Mesothelial cell of epicardium (in vitro differentiated cells): ENCODE measurements at regions not wholly inside any gene's neighbourhood (a gene's known extent, or its start where the extent isn't known, plus 50 kb on each side); places are given as distances from the start of the nearest gene placed in this dataset.

Source experiments
- DNase-seq, 2 experiments: peaks; one replicate each; pipeline ENCODE4 v3.0.0; 2021; ENCODE audit warnings: low spot score in 2 of 2; ENCODE audit not compliant: unreplicated experiment in 2 of 2
- H3K27ac Mint-ChIP-seq: 2 replicates; pipeline ENCODE4 v1.8.0; 2021; ENCODE audit warnings: mixed read lengths
- H3K27me3 Mint-ChIP-seq: 2 replicates; pipeline ENCODE4 v1.8.0; 2021; ENCODE audit warnings: low read depth, mixed read lengths
- H3K36me3 Mint-ChIP-seq: 2 replicates; pipeline ENCODE4 v1.8.0; 2021; ENCODE audit warnings: mixed read lengths
- H3K4me1 Mint-ChIP-seq: 2 replicates; pipeline ENCODE4 v1.8.0; 2021; ENCODE audit warnings: mixed read lengths
- H3K4me3 Mint-ChIP-seq: 2 replicates; pipeline ENCODE4 v1.8.0; 2021; ENCODE audit warnings: mild to moderate bottlenecking, moderate library complexity, mixed read lengths
- H3K9me3 Mint-ChIP-seq: 2 replicates; pipeline ENCODE4 v1.8.0; 2021; ENCODE audit warnings: mixed read lengths
- CTCF ChIP-seq: fragments of 200-600 bp; sonication (generic); IDR thresholded peaks from one replicate; pipeline ENCODE4 v1.5.0; 2021; ENCODE audit warnings: antibody characterized with exemption; ENCODE audit not compliant: unreplicated experiment

- Mint-ChIP-seq H3K36me3 (no peaks in the 10 kb centered on the region), H3K27ac (no peak overlapping the region), H3K4me3 (no peak overlapping the region), H3K4me1 (no peaks in the 10 kb centered on the region), H3K9me3 (no peaks in the 10 kb centered on the region), H3K27me3 (peaks cover 31% of the 10 kb centered on the region)
- no peak for DNase-seq
- no peak for TF ChIP-seq CTCF
These were observed 53.0 kb upstream of the CLDN14 start for GRCh38 chr21:36532769-36533467.

- Mint-ChIP-seq H3K9me3 (no peaks in the 10 kb centered on the region), H3K27me3 (peaks cover 29% of the 10 kb centered on the region), H3K4me3 (no peak overlapping the region), H3K27ac (no peak overlapping the region), H3K36me3 (no peaks in the 10 kb centered on the region), H3K4me1 (no peaks in the 10 kb centered on the region)
- no peak for DNase-seq
- TF ChIP-seq CTCF: no peak
These were observed 53.5 kb upstream of the CLDN14 start for GRCh38 chr21:36533468-36533848.

- no peak for DNase-seq
- no peak for TF ChIP-seq CTCF
- Mint-ChIP-seq H3K9me3 (no peaks in the 10 kb centered on the region), H3K4me1 (no peaks in the 10 kb centered on the region), H3K27me3 (peaks cover 19% of the 10 kb centered on the region), H3K36me3 (no peaks in the 10 kb centered on the region), H3K4me3 (no peak overlapping the region), H3K27ac (no peak overlapping the region)
These were observed 54.7 kb upstream of the CLDN14 start for GRCh38 chr21:36534656-36535055.

GRCh38 chr21:36535618-36536241, 55.8 kb upstream of the CLDN14 start:
- no peak for DNase-seq
- H3K27me3 Mint-ChIP-seq: peaks cover 14% of the 10 kb centered on the region
- no peak for TF ChIP-seq CTCF
- H3K27ac Mint-ChIP-seq: no peak overlapping the region
- no peaks in the 10 kb centered on the region for H3K4me1 Mint-ChIP-seq
- no peaks in the 10 kb centered on the region for H3K9me3 Mint-ChIP-seq
- H3K4me3 Mint-ChIP-seq: no peak overlapping the region
- no peaks in the 10 kb centered on the region for H3K36me3 Mint-ChIP-seq

GRCh38 chr21:36538761-36539160, 58.8 kb upstream of the CLDN14 start:
- Mint-ChIP-seq H3K27ac (no peak overlapping the region), H3K4me3 (no peak overlapping the region), H3K4me1 (peaks cover 6% of the 10 kb centered on the region), H3K36me3 (no peaks in the 10 kb centered on the region), H3K27me3 (peaks cover 14% of the 10 kb centered on the region), H3K9me3 (no peaks in the 10 kb centered on the region)
- DNase-seq: no peak
- TF ChIP-seq CTCF: no peak
